Uterus (tissue), 2 donors: ENCODE measurements at regions not wholly inside any gene's neighbourhood (a gene's known extent, or its start where the extent isn't known, plus 50 kb on each side); places are given as distances from the start of the nearest gene placed in this dataset.
"Not testable (repeated sequence)": the region's sequence is repeated elsewhere in the genome, so short reads cannot be mapped to it uniquely, and the experiment has no call there.

Source experiments
- CTCF ChIP-seq, 4 experiments: fragments of 200-600 bp in 2 of 4; fragments of 450-650 bp in 2 of 4; sonication (generic) in 2 of 4; IDR thresholded peaks; one replicate each; pipeline ENCODE4 v1.5.1; 2016 to 2019; ENCODE audit warnings: antibody characterized with exemption in 4 of 4, mild to moderate bottlenecking in 2 of 4, moderate library complexity in 1 of 4
- POLR2A ChIP-seq, 2 donors: fragments of 450-650 bp; IDR thresholded peaks; one replicate each; pipeline ENCODE4 v1.6.1; 2016; ENCODE audit warnings: antibody characterized with exemption in 2 of 2, mild to moderate bottlenecking in 1 of 2, moderate library complexity in 1 of 2

- not testable (repeated sequence) for TF ChIP-seq CTCF, POLR2A (IDR thresholded peaks at IDR 0.05)
These were observed 88.6 kb downstream of the DEFB131A start for GRCh38 chr4:9532863-9533192.
